Activated CD4-positive, alpha-beta memory T cell treated with anti-CD3 and anti-CD28 coated beads for 36 hours (primary cell): ENCODE measurements at regions not wholly inside any gene's neighbourhood (a gene's known extent, or its start where the extent isn't known, plus 50 kb on each side); places are given as distances from the start of the nearest gene placed in this dataset.
"Not testable (repeated sequence)": the region's sequence is repeated elsewhere in the genome, so short reads cannot be mapped to it uniquely, and the experiment has no call there.

Source experiments
- CTCF ChIA-PET: fragments of 350-600 bp; sonication (Branson Sonifier 250); formaldehyde crosslinking; loops from one replicate; lab custom pipeline; 2021; ENCODE audit warnings: antibody characterized with exemption, inconsistent platforms; lab: Charles Lee
- POLR2A ChIA-PET: fragments of 350-600 bp; sonication (Branson Sonifier 250); formaldehyde crosslinking; loops from one replicate; lab custom pipeline; 2021; ENCODE audit warnings: antibody characterized with exemption; lab: Charles Lee
- DNase-seq: peaks from one replicate; pipeline ENCODE4 v3.0.0-alpha.2; 2020
- H3K27ac Mint-ChIP-seq: one replicate; pipeline ENCODE4 v1.8.0; 2021; ENCODE audit warnings: mixed read lengths
- H3K27me3 Mint-ChIP-seq: one replicate; pipeline ENCODE4 v1.8.0; 2021; ENCODE audit warnings: mixed read lengths
- H3K36me3 Mint-ChIP-seq: one replicate; pipeline ENCODE4 v1.8.0; 2021; ENCODE audit warnings: mixed read lengths
- H3K4me1 Mint-ChIP-seq: one replicate; pipeline ENCODE4 v1.8.0; 2021; ENCODE audit warnings: low read depth, mixed read lengths
- H3K4me3 Mint-ChIP-seq: one replicate; pipeline ENCODE4 v1.8.0; 2021; ENCODE audit warnings: mild to moderate bottlenecking, mixed read lengths
- H3K9me3 Mint-ChIP-seq: one replicate; pipeline ENCODE4 v1.8.0; 2021; ENCODE audit warnings: mixed read lengths
- intact Hi-C: fragments of 100-400 bp; cut with micrococcal nuclease; formaldehyde crosslinking; loops from one replicate; pipeline ENCODE4 v1.15.1; 2023

DNA sequence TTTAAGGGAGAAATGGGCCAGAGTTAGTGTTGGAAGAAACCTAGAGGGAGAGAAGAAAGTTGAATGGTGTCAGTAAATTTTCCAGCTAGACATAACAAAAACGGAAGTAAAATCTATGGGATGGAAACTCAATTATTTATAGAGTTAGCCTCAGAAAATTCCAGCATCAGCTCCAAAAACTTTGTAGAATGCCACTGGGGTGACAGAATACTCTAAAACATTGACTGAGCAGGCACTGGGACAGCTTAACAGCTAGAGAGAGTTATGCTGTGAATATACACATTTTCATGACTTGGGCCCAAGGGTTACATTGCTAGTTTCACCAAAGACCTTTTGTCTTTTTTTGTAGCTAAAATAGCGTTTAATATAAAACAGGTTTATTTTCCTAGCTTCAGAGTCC is 226.3 kb downstream of the PHLDA1 start:
- ChIA-PET CTCF (interaction anchor here (0.7 to 2.2 kb wide), 2 partner anchors 11 to 232 kb away, joined by 3 to 6 read pairs; no protein-coding TSS in a partner anchor), POLR2A (interaction anchor here (1.0 kb wide), 1 partner anchor 226 kb away, joined by 3 read pairs; no protein-coding TSS in a partner anchor)
- Mint-ChIP-seq H3K36me3 (no peaks in the 10 kb centered on the region), H3K27me3 (no peaks in the 10 kb centered on the region), H3K27ac (no peak overlapping the region), H3K9me3 (peaks cover 8% of the 10 kb centered on the region), H3K4me1 (no peaks in the 10 kb centered on the region), H3K4me3 (no peak overlapping the region)
- no peak for DNase-seq
- intact Hi-C loops, result no loop called here

DNA sequence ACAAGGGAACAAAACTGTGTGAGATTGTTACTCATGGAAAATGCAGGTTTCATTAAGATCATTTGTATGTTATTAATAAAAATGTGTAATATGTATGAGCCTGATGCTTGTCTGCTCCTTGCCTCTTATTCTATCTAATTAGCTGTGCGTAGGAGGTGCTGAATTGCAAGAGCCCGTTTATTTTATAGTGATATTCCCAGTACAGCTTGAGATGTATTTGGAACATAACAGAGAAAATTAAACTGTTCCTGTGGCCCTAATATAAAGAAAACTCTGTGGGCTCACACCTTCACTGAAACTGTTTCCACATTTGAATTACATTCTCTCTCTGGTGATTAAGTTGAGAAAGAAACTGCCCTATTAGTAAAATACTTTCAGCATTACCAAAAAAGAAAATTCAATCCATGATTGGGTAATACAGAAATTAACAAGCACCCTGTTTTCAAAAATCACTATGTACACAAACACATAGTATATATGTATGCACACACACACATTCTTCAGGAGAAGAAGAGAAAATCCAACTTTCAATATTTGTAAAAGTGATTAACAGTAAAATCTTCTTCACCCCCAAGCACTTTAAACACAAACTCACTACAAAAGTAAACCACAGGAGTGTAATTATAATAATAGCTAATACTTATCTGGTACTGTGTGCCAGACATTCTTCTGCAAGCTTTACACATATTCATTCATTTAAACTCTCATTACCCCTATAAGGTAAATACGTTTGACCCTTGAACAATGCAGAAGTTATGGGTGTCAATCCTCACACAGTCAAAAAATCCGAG is 233.2 kb downstream of the PHLDA1 start:
- H3K36me3 Mint-ChIP-seq, result no peaks in the 10 kb centered on the region
- H3K27me3 Mint-ChIP-seq, result no peaks in the 10 kb centered on the region
- H3K27ac Mint-ChIP-seq, result no peak overlapping the region
- CTCF ChIA-PET, result no interaction called here
- POLR2A ChIA-PET, result interaction anchor here (1.2 kb wide), 1 partner anchor 233 kb away, joined by 3 read pairs; the partner anchor contains the start of gene PHLDA1
- H3K4me3 Mint-ChIP-seq, result no peak overlapping the region
- no peak for DNase-seq
- no peaks in the 10 kb centered on the region for H3K4me1 Mint-ChIP-seq
- intact Hi-C loops, result no loop called here
- no peaks in the 10 kb centered on the region for H3K9me3 Mint-ChIP-seq

DNA sequence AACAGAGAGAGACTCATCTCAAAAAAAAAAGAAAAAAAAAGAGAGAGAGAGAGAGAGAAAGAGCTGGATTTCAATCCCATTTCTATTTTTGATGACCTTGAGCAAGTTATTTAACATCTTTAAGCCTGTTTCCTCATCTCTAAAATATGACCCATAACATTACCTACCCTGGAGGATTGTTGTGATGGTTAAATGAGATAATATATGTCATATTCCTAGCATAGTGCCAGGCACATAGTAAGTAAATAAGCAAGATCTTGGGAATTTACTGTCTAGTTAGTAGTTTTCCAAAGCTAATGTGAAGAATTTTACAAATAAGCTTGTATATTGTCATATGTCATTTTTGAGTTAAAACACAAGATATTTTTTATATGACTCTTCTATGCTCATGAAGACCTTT is 236.5 kb downstream of the PHLDA1 start:
- H3K27me3 Mint-ChIP-seq, result peaks cover 4% of the 10 kb centered on the region
- no peak overlapping the region for H3K27ac Mint-ChIP-seq
- ChIA-PET POLR2A (no interaction called here), CTCF (no interaction called here)
- H3K36me3 Mint-ChIP-seq, result no peaks in the 10 kb centered on the region
- H3K4me3 Mint-ChIP-seq, result no peak overlapping the region
- H3K9me3 Mint-ChIP-seq, result no peaks in the 10 kb centered on the region
- intact Hi-C loops, result no loop called here
- DNase-seq, result no peak
- peaks cover 13% of the 10 kb centered on the region for H3K4me1 Mint-ChIP-seq

DNA sequence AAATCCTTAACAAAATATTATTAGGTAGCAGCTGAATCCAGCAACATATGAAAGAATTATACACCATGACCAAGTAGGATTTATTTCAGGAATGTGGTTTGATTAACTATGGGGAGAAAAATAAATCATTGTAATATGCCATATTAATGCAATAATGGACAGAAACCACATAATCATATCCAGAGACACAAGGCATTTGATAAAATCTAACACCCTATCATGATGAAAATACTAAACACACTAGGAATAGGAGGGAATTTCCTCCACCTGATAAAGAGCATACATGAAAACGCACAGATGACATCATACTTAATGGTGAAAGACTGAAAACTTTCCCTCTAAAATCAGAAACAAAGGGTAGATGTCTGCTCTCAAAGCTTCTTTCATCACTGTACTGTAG is 238.9 kb downstream of the PHLDA1 start:
- Mint-ChIP-seq H3K4me3 (no peak overlapping the region), H3K27me3 (peaks cover 4% of the 10 kb centered on the region), H3K4me1 (peaks cover 17% of the 10 kb centered on the region), H3K27ac (no peak overlapping the region), H3K36me3 (no peaks in the 10 kb centered on the region), H3K9me3 (no peaks in the 10 kb centered on the region)
- intact Hi-C loops, result no loop called here
- ChIA-PET CTCF (no interaction called here), POLR2A (interaction anchor here (0.7 kb wide), 1 partner anchor 239 kb away, joined by 3 read pairs; the partner anchor contains the start of gene PHLDA1)
- DNase-seq, result no peak

DNA sequence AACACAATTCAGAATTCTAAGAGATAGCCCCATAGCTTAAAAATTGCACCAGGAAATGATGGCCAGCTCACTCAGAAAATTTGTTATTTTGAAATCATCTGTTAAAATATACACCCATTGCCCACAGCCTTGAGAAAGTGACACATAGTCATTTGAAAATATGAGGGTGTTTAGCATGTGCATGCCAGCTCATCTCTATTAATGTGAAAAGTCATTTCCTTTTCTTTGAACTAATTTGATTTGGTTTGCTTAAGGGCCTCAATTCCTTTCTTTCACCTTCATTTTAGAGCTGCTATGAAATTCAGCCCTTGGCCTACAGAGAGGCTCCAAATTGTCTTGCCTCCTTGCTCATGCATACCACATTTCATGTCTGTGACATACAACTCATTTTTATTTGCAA is 241.4 kb downstream of the PHLDA1 start:
- intact Hi-C loops, result no loop called here
- H3K4me1 Mint-ChIP-seq, result peaks cover 17% of the 10 kb centered on the region
- no peak for DNase-seq
- peaks cover 4% of the 10 kb centered on the region for H3K27me3 Mint-ChIP-seq
- no peaks in the 10 kb centered on the region for H3K36me3 Mint-ChIP-seq
- CTCF ChIA-PET, result interaction anchor here (1.1 kb wide), 2 partner anchors 27 to 149 kb away, joined by 3 to 4 read pairs; no protein-coding TSS in a partner anchor
- H3K27ac Mint-ChIP-seq, result no peak overlapping the region
- H3K4me3 Mint-ChIP-seq, result no peak overlapping the region
- no peaks in the 10 kb centered on the region for H3K9me3 Mint-ChIP-seq
- POLR2A ChIA-PET, result interaction anchor here (0.8 to 1.5 kb wide), 2 partner anchors 52 to 231 kb away, joined by 3 to 5 read pairs; no protein-coding TSS in a partner anchor

DNA sequence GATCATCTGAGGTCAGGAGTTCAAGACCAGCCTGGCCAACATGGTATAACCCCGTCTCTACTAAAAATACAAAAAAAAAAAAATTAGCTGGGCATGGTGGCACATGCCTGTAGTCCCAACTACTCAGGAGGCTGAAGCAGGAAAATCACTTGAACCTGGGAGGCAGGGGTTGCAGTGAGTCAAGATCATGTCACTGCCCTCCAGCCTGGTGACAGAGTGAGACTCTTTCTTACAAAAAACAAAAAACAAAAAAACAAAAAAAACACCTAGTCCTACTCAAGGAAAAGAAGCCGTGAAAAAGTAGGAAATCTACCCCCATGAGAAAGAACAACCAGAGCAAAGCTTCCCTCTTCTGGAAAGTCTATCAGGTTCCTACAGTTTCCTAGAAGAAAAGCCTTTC is 244.4 kb downstream of the PHLDA1 start:
- H3K27ac Mint-ChIP-seq, H3K9me3 Mint-ChIP-seq, DNase-seq, H3K36me3 Mint-ChIP-seq, H3K27me3 Mint-ChIP-seq, POLR2A ChIA-PET, CTCF ChIA-PET, H3K4me3 Mint-ChIP-seq: not testable (repeated sequence)
- peaks cover 11% of the 10 kb centered on the region for H3K4me1 Mint-ChIP-seq
- intact Hi-C loops, result loop anchor here (10.0 kb wide), 1 partner anchor 52 kb away; no protein-coding TSS in a partner anchor

DNA sequence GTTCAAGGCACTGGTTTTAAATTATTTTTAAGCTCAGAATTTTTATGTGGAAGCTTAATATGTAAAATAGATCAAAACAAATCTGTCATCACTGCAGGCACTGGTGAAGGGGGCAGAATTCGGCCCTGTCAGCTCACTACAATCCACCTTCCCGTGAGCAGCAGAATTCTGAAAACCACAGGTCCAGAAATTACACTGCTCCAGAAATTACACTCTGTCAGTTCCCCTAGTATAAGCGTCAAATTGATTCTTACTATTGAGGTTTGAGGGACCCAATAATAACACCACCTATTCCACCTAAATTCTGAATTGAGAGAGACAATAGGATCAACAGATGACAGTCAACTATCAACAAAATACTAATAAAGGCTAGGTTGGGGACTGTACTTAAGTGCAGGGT is 245.5 kb downstream of the PHLDA1 start:
- ChIA-PET CTCF (interaction anchor here (1.0 kb wide), 1 partner anchor 74 kb away, joined by 3 read pairs; no protein-coding TSS in a partner anchor), POLR2A (no interaction called here)
- Mint-ChIP-seq H3K4me3 (no peak overlapping the region), H3K27ac (no peak overlapping the region), H3K9me3 (no peaks in the 10 kb centered on the region), H3K36me3 (no peaks in the 10 kb centered on the region), H3K4me1 (peaks cover 16% of the 10 kb centered on the region), H3K27me3 (no peaks in the 10 kb centered on the region)
- intact Hi-C loops, result loop anchor here (10.0 kb wide), 1 partner anchor 51 kb away; no protein-coding TSS in a partner anchor
- DNase-seq, result no peak

DNA sequence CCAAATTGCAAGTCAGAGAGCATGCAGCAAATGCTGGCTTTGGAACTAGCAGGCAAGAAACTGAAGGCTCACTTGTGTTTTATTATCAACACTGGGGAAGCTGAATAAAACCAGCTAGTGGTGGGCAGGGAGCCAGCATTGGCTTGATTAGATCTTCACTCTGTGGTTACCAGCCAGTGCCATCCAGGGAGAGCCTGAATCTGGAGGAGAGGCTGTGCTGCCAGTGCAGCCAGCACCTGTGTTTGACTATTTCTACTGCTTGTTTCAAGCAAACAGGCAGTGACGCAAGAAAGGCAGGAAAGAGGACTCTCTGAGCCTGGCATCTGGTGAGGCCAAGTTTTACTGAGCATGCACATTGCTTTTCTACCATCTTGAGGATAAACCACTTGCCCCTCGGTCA is 247.0 kb downstream of the PHLDA1 start:
- Mint-ChIP-seq H3K9me3 (no peaks in the 10 kb centered on the region), H3K27me3 (peaks cover 5% of the 10 kb centered on the region), H3K27ac (no peak overlapping the region), H3K4me1 (peaks cover 10% of the 10 kb centered on the region), H3K36me3 (no peaks in the 10 kb centered on the region), H3K4me3 (no peak overlapping the region)
- ChIA-PET POLR2A (no interaction called here), CTCF (interaction anchor here (1.7 kb wide), 1 partner anchor 252 kb away, joined by 5 read pairs; no protein-coding TSS in a partner anchor)
- intact Hi-C loops, result loop anchor here (10.0 kb wide), 1 partner anchor 50 kb away; no protein-coding TSS in a partner anchor
- no peak for DNase-seq

DNA sequence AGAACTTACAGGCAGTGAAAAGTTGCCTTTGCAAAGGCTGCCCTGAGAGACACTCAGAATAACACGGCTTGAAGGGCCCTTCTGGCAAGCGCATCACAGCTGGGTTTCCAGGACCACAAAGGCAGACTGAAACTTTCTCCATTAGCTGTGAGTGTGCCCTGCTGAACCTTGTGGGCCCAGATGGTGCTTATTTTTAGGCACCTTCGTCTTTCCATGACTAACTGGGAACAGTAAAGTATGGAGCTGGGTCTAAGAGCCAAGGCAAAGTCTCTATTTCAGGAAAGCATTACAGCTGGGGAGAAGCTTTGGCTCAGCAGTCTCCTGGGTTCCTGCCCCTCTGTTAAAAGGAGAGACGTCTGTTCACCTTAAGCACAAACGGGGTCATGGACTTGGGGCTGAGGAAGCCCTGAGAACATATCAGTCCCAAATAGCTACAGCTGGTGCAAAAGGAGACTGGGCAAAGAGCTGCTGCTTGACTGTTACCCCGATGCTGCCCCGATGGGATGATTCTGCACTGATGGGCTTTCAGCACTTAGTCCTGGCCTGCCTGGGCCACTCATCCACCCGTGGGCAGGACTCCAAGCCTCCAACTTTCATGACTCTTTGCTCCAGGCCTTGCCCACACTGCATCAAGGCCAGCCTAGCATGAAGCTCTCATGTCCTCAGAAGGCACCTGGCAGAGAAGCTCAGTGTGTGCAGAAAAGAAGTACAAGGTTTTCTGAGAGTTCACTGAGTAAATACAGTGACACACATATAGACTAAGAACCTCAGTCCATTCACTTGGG is 248.3 kb downstream of the PHLDA1 start:
- intact Hi-C loops, result loop anchor here (10.0 kb wide), 1 partner anchor 48 kb away; no protein-coding TSS in a partner anchor
- ChIA-PET CTCF (interaction anchor here (1.3 kb wide), 2 partner anchors 34 to 256 kb away, joined by 3 to 5 read pairs; no protein-coding TSS in a partner anchor), POLR2A (interaction anchor here (0.5 to 0.6 kb wide), 2 partner anchors 51 to 250 kb away, joined by 4 to 5 read pairs; no protein-coding TSS in a partner anchor)
- Mint-ChIP-seq H3K9me3 (no peaks in the 10 kb centered on the region), H3K36me3 (no peaks in the 10 kb centered on the region), H3K27me3 (peaks cover 9% of the 10 kb centered on the region), H3K4me1 (peaks cover 10% of the 10 kb centered on the region), H3K4me3 (no peak overlapping the region), H3K27ac (no peak overlapping the region)
- no peak for DNase-seq

DNA sequence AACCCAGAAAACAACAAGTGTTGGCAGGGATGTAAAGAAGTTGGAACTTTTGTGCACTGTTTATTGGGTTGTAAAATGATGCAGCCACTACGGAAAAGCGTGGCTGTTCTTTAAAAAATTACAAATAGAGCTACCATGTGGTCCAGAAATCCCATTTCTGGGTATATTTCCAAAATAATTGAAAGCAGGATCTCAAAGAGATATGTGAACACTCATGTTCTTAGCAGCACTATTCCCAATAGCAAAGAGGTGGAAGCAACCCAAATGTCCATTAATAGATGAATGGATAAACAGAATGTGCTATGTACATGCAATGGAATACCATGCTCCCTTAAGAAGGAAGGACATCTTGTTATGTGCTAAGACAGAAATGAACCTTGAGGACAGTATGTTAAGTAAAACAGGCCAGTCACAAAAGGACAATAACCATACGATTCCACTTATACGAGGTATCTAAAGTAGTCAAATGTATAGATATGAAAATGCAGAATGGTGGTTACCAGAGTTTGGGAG is 249.5 kb downstream of the PHLDA1 start:
- H3K27me3 Mint-ChIP-seq, result peaks cover 9% of the 10 kb centered on the region

DNA sequence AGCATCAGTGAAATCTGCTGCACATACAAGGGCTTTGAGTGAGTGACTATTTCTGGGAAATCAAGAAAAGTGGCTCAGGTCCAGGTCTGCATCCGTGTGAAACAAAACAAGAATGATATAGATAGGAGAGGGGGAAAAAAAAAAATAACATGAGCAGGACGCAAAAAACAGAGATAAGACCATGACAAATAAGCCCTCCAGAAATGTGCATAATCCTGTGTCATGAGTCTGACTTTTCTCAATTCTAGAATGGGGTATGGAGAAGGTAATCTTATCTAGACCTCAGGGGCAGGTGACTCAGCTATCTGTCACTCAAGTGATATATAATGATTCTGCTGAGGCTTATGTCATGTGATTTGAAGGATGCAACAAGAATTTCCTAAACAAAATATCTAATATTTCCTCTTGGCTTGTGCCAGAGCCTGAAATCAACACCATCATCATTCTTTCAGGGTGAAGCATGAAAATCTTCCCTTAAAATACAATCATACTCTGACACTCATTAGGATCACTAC is 250.0 kb downstream of the PHLDA1 start:
- POLR2A ChIA-PET, result interaction anchor here (0.6 kb wide), 1 partner anchor 92 kb away, joined by 4 read pairs; no protein-coding TSS in a partner anchor
- Mint-ChIP-seq H3K27ac (no peak overlapping the region), H3K36me3 (no peaks in the 10 kb centered on the region), H3K4me3 (no peak overlapping the region), H3K4me1 (peaks cover 10% of the 10 kb centered on the region), H3K9me3 (no peaks in the 10 kb centered on the region), H3K27me3 (peaks cover 9% of the 10 kb centered on the region)
- CTCF ChIA-PET, result no interaction called here
- intact Hi-C loops, result loop anchor here (10.0 kb wide), 1 partner anchor 47 kb away; no protein-coding TSS in a partner anchor
- DNase-seq, result no peak

More for the DNA sequence above, 249.5 kb downstream of the PHLDA1 start:
- no peaks in the 10 kb centered on the region for H3K9me3 Mint-ChIP-seq
- peaks cover 10% of the 10 kb centered on the region for H3K4me1 Mint-ChIP-seq
- no peak overlapping the region for H3K4me3 Mint-ChIP-seq
- H3K36me3 Mint-ChIP-seq, result no peaks in the 10 kb centered on the region
- no peak overlapping the region for H3K27ac Mint-ChIP-seq
- CTCF ChIA-PET, result interaction anchor here (1.3 kb wide), 1 partner anchor 35 kb away, joined by 3 read pairs; no protein-coding TSS in a partner anchor
- DNase-seq, result no peak
- POLR2A ChIA-PET, result interaction anchor here (0.5 kb wide), 1 partner anchor 251 kb away, joined by 4 read pairs; no protein-coding TSS in a partner anchor
- intact Hi-C loops, result loop anchor here (10.0 kb wide), 1 partner anchor 47 kb away; no protein-coding TSS in a partner anchor
